ENCODE measurements at regions not wholly inside any gene's neighbourhood (a gene's known extent, or its start where the extent isn't known, plus 50 kb on each side); places are given as distances from the start of the nearest gene placed in this dataset.

DNA sequence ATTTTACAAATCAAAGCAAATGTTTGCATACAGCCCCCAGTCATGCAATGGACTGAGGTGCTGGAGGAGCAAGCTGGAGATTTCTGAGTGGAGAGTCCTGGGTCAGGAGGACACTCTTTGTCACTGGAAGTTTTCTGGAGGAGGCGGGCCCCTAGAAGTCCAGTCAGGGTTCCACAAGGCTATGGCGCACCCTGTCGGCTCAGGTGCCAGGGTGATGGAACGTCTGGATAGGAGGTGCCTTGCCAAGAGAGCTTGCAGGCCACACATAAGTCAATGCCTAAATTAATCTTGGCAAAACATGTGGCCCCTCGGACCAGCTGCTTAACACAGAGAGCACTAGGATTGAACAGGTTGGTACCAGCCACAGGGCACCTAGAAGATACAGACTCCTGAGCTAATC, 174.7 kb upstream of the CADM1 start:
- TF ChIP-seq POLR2A (IDR thresholded peaks at IDR 0.05; ENCODE audit: low read length): no peak
- no peak for TF ChIP-seq GATA1 (IDR thresholded peaks at IDR 0.05; ENCODE audit: low read depth, low read length)

Data from erythroblast (primary cell).